Heart left ventricle (tissue), 16 donors: ENCODE measurements at regions not wholly inside any gene's neighbourhood (a gene's known extent, or its start where the extent isn't known, plus 50 kb on each side); places are given as distances from the start of the nearest gene placed in this dataset.

Source experiments
- ATAC-seq, 4 donors: fragments of 200-7000 bp; cut with Tn5 transposase; one replicate each; pipeline ENCODE4 v1.9.1; 2020 to 2022; ENCODE audit warnings: moderate library complexity in 4 of 4, mild to moderate bottlenecking in 3 of 4, moderate number of reproducible peaks in 1 of 4
- DNase-seq, 5 donors: peaks; one replicate each; pipeline ENCODE4 v3.0.0-alpha.2; 2020
- H3K27ac ChIP-seq, 12 donors: fragments of 200-600 bp; sonication (generic) in 4 of 12; one replicate each; pipeline versions ENCODE4 v1.5.0 to v1.8.0; 2016 to 2022; ENCODE audit warnings: mild to moderate bottlenecking in 2 of 12
- H3K27me3 ChIP-seq, 9 donors: fragments of 200-600 bp; sonication (generic) in 2 of 9; one replicate each; pipeline versions ENCODE4 v1.5.1 to v1.8.0; 2016 to 2022; ENCODE audit warnings: mild to moderate bottlenecking in 3 of 9
- H3K36me3 ChIP-seq, 9 donors: fragments of 200-600 bp; sonication (generic) in 2 of 9; one replicate each; pipeline versions ENCODE4 v1.5.0 to v1.8.0; 2018 to 2022; ENCODE audit warnings: mild to moderate bottlenecking in 2 of 9
- H3K4me1 ChIP-seq, 12 donors: fragments of 200-600 bp; sonication (generic) in 4 of 12; one replicate each; pipeline versions ENCODE4 v1.5.0 to v1.8.0; 2016 to 2022; ENCODE audit warnings: mild to moderate bottlenecking in 3 of 12
- H3K4me3 ChIP-seq, 12 donors: fragments of 200-600 bp; sonication (generic) in 4 of 12; one replicate each; pipeline versions ENCODE4 v1.5.0 to v1.8.0; 2017 to 2022; ENCODE audit warnings: mild to moderate bottlenecking in 9 of 12, moderate library complexity in 4 of 12
- H3K9me3 ChIP-seq, 12 donors: fragments of 200-600 bp; sonication (generic) in 4 of 12; one replicate each; pipeline versions ENCODE4 v1.5.0 to v1.8.0; 2016 to 2022; ENCODE audit warnings: mild to moderate bottlenecking in 1 of 12
- POLR2A ChIP-seq, 2 donors: fragments of 450-650 bp; IDR thresholded peaks; one replicate each; pipeline ENCODE4 v1.6.1; 2017; ENCODE audit warnings: antibody characterized with exemption in 2 of 2, mild to moderate bottlenecking in 2 of 2, moderate library complexity in 2 of 2
- WGBS, 4 donors: extraction: QIAGEN DNeasy Blood & Tissue Kit in 2 of 4; methylation state at CpG; one replicate each; pipeline versions ENCODE4 v1.1.5 to v1.1.7; 2013 to 2018; 5-methylcytosine and 5-hydroxymethylcytosine counted together
- intact Hi-C, 10 donors: fragments of 100-400 bp; cut with DNase I; formaldehyde crosslinking; loops; one replicate each; pipeline versions ENCODE4 v1.11.1 to v1.14.2; 2022
- TF ChIP-seq, protein P1 (sequence below), 12 donors: fragments of 200-600 bp; sonication (generic) in 4 of 12; IDR thresholded peaks; one replicate each; pipeline versions ENCODE4 v1.5.0 to v1.8.0; 2018 to 2022; ENCODE audit warnings: antibody characterized with exemption in 12 of 12, mild to moderate bottlenecking in 5 of 12
- donor health status: ischemic (EF 13 %, LVEDD 7.1; RV severe dilation, severe dysfunction).
- donor health status: healthy with polysubstance abuse.
- donor health status: DM: no; HTN: yes; CAD: no.
- donor health status: DM: no; HTN: no; CAD: no.
- donor health status: ischemic (EF 25% LVEDD 6.9; RV normal size, moderate dysfunction).
- donor health status: ischemic (EF 25% LVEDD 5.7; RV mildly dilated, moderate dysfunction).
- donor health status: healthy.
- donor health status: DM: yes; HTN: yes; CAD: no.
- donor health status: ischemic (EF 35%, LVEDD 5.7; RV mildly dilated, moderate dysfunction).
- donor health status: nonischemic (EF 11% LVEDD 7.7; RV severe dilation, severe dysfunction).
- donor health status: DM: yes; HTN: yes; CAD: no.
- donor health status: PGD.
- donor health status: ischemic (EF 29% LVEDD 5.4; RV normal size, mild dysfunction).
- donor health status: nonischemic (EF 23%, LVEDD 6.1; RV moderate dilation, normal function).

GRCh38 chr18:73615506-73615905 is 532.1 kb downstream of the FBXO15 start:
- no peaks in the 10 kb centered on the region for H3K4me1 ChIP-seq
- intact Hi-C loops = loop anchor here in 1 of 10 donors (10.0 kb wide), 1 partner anchor 59 kb away; no protein-coding TSS in a partner anchor
- WGBS, 4 donors = 79 to 95% (median 92%) methylated on average over 3 of the region's 3 CpGs

DNA sequence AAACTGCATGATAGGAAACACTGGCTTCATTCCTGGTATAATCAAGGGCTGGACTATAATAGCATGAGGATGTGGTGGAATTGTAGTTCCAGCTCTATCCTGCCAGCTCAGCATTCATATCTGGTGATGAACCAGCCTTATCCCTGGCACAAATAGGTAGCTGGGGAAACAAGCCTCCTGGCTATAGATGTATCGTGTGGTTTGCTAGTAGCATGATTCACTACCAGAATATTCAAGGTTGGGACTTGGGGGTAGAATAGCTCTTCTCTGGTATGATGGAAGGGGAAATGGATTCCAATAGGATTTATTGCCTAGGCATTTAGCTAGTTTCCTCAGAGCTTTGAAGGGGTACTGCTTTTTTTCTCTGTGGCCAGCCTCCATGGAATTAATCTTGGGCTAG is 532.8 kb downstream of the FBXO15 start:
- no peak for TF ChIP-seq POLR2A (IDR thresholded peaks at IDR 0.05)
- TF ChIP-seq, protein P1, sequence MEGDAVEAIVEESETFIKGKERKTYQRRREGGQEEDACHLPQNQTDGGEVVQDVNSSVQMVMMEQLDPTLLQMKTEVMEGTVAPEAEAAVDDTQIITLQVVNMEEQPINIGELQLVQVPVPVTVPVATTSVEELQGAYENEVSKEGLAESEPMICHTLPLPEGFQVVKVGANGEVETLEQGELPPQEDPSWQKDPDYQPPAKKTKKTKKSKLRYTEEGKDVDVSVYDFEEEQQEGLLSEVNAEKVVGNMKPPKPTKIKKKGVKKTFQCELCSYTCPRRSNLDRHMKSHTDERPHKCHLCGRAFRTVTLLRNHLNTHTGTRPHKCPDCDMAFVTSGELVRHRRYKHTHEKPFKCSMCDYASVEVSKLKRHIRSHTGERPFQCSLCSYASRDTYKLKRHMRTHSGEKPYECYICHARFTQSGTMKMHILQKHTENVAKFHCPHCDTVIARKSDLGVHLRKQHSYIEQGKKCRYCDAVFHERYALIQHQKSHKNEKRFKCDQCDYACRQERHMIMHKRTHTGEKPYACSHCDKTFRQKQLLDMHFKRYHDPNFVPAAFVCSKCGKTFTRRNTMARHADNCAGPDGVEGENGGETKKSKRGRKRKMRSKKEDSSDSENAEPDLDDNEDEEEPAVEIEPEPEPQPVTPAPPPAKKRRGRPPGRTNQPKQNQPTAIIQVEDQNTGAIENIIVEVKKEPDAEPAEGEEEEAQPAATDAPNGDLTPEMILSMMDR (IDR thresholded peaks at IDR 0.05) = no peak
- no peaks in the 10 kb centered on the region for H3K27me3 ChIP-seq
- no peaks in the 10 kb centered on the region for H3K9me3 ChIP-seq
- intact Hi-C loops = loop anchor here in 1 of 10 donors (10.0 kb wide), 1 partner anchor 60 kb away; no protein-coding TSS in a partner anchor
- no peaks in the 10 kb centered on the region for H3K36me3 ChIP-seq
- ATAC-seq (no peak), DNase-seq (no peak)
- H3K4me1 ChIP-seq = no peaks in the 10 kb centered on the region
- 90 to 100% (median 93%) methylated on average over 1 of the region's 1 CpG for WGBS, 4 donors
- no peak overlapping the region for H3K4me3 ChIP-seq
- H3K27ac ChIP-seq = no peak overlapping the region

More at GRCh38 chr18:73615506-73615905, 532.1 kb downstream of the FBXO15 start:
- H3K36me3 ChIP-seq = no peaks in the 10 kb centered on the region
- H3K27me3 ChIP-seq = no peaks in the 10 kb centered on the region
- DNase-seq = no peak
- TF ChIP-seq, protein P1 (IDR thresholded peaks at IDR 0.05) = no peak
- no peak for TF ChIP-seq POLR2A (IDR thresholded peaks at IDR 0.05)
- H3K27ac ChIP-seq = no peak overlapping the region
- no peak for ATAC-seq
- no peaks in the 10 kb centered on the region for H3K9me3 ChIP-seq
- H3K4me3 ChIP-seq = no peak overlapping the region

DNA sequence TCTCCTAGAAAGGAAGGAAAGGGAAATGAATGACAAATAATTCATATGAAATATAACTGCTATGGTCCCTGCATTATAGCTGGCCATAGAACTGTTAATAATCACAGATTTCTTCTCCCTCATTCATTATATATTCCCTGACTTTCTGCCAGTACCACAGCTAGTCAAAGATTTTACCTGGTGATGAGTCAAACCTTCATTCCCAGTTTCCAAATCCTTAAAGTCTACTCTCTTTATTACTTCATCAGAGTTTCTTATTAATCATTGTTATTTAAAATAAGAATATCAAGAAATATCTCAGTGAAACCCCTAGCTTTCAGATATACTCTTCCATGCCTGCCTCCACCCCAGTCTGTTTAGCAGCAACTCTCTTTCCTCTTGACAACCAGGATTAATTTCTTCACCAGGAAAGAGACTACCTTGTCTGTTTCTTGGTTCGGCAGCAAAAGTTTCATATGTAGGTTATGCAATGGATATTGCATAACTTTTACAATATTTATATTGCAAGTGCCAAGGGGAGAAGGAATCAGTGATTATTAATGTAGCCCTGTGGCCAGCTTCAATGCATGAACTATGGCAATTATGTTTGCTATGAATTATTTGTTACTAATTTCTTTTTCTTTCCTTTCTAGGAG is 533.8 kb downstream of the FBXO15 start:
- Histone ChIP-seq H3K4me1 (no peaks in the 10 kb centered on the region), H3K9me3 (no peaks in the 10 kb centered on the region), H3K27ac (no peak overlapping the region), H3K4me3 (no peak overlapping the region), H3K27me3 (no peaks in the 10 kb centered on the region), H3K36me3 (no peaks in the 10 kb centered on the region)
- DNase-seq (no peak), ATAC-seq (no peak)
- 86 to 92% (median 88%) methylated on average over 1 of the region's 1 CpG for WGBS, 4 donors
- TF ChIP-seq, protein P1 (IDR thresholded peaks at IDR 0.05) = no peak
- TF ChIP-seq POLR2A (IDR thresholded peaks at IDR 0.05) = no peak
- intact Hi-C loops = loop anchor here in 1 of 10 donors (10.0 kb wide), 1 partner anchor 61 kb away; no protein-coding TSS in a partner anchor

DNA sequence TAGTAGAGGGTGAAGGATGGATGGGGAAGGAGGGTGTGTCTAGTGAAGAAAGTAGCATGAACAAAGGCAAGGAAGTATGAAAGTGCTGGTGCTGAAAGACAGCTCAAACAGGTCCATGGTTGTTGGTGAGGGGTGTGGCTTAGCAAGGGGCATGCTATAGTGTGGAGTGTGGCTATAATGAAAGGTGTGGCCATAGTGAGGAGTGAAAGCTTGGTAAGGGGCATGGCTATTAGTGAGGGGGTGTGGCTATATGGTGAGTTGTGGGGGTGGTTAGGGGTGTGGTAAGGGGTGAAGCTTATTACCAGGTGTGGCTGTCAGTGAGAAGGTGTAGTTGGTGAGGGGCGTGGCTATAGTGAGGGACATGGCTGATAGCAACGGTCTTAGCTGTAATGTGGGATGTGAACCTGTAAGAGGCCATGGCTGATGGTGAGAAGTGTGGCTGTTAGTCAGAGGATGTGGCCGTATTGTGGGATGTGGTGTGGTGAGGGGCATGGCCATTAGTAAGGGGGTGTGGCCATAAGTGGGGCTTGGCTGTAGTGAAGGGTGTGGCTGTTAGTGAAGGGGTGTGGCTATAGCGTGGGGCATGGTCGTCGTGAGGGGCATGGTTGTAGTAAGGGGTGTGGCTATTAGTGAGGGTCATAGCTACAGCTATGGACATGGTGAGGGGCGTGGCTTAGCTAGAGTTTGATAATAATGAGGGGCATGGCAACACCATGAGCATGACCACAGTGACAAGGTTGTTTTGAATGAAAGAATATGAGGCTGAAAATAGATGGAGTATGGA is 549.6 kb downstream of the FBXO15 start:
- 75 to 88% (median 82%) methylated on average over 7 of the region's 7 CpGs for WGBS, 4 donors
- peak in 1 of 4 donors; percentile 36 for ATAC-seq
- no peaks in the 10 kb centered on the region for H3K27me3 ChIP-seq
- H3K4me3 ChIP-seq = no peak overlapping the region
- no peak for DNase-seq
- TF ChIP-seq, protein P1 (IDR thresholded peaks at IDR 0.05) = no peak
- TF ChIP-seq POLR2A (IDR thresholded peaks at IDR 0.05) = no peak
- H3K27ac ChIP-seq = no peak overlapping the region
- H3K9me3 ChIP-seq = no peaks in the 10 kb centered on the region
- H3K4me1 ChIP-seq = peaks cover 0 to 4% (median 0%) of the 10 kb centered on the region in 12 donors
- H3K36me3 ChIP-seq = no peaks in the 10 kb centered on the region
- intact Hi-C loops = no loop called here
